T-helper 9 cell (primary cell): ENCODE measurements at regions not wholly inside any gene's neighbourhood (a gene's known extent, or its start where the extent isn't known, plus 50 kb on each side); places are given as distances from the start of the nearest gene placed in this dataset.

Experiments
- DNase-seq: peaks from one replicate; pipeline ENCODE4 v3.0.0-alpha.2; 2020

GRCh38 chr2:8196316-8196715 is 485.5 kb upstream of the ID2 start:
- DNase-seq: no peak

GRCh38 chr2:8197101-8197500 is 484.8 kb upstream of the ID2 start:
- no peak for DNase-seq

- no peak for DNase-seq
These were observed 484.0 kb upstream of the ID2 start for GRCh38 chr2:8197825-8198224.

DNA sequence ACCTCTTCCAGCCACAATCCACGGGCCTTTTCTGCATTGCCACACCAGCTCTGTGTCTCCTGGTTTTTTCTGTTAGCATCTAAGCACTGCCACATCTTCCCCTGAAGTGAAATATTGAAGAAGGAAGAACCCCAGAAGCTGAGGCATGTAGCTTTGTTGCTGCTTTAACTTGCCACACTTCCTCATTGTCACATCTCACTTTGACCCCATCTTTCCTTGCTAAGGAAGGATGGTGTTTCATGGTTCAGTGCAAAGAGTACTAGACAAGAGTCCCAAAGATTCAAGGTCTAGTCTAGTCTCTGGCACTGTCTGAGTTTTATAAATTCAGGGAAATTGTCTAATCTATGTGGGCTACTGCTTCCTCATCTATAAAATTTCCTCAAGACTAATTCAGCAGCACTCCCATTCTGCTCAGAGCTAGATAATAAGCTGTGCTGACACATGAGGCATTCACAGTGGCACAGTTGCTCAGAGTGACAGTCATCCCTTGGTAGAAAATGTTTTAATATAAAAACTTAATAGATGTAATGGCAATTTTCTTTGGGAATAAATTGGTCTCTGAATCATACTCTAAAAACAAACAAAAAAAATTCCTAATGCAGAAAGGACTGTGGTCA is 483.0 kb upstream of the ID2 start:
- DNase-seq: no peak

DNA sequence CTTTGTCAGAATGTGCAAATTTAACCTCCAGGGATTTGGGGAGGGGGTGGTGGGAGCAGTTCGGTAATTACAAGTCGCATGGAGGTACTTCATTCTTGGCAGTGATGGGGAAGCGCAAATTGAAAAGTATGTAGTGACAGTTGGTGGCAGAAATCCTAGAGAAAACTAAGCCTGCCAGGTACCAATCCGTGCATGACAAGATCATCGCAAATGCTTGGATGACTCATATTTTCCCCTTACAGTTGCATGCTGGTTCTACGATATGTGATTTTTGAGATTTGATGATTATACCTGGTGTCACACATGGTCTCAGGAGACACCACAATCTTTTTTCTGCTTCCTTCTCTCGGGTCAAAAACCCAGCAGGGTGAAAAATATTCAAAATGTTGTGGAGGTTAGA is 479.7 kb upstream of the ID2 start:
- DNase-seq: no peak

- DNase-seq: no peak
These were observed 478.5 kb upstream of the ID2 start for GRCh38 chr2:8203364-8203763.

DNA sequence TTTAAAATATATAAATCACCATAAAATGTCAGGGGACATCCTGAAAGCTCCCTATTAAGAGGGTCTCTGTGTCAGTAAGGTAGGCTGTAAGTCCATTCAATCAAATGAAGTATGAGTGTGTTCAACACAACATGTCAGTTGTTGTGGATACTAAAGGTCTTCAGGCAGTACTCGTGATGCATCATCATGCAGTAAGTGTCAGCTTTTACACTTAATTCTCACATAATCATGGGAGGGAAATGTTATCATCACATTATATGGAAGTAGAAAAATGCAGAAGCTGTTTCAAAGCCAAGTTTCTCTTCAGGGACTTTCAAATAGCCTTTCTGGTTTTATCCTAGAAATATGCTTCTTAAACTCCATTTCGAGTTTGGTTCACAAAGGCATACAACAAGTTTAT is 477.1 kb upstream of the ID2 start:
- no peak for DNase-seq

GRCh38 chr2:8209494-8209893 is 472.4 kb upstream of the ID2 start:
- no peak for DNase-seq

DNA sequence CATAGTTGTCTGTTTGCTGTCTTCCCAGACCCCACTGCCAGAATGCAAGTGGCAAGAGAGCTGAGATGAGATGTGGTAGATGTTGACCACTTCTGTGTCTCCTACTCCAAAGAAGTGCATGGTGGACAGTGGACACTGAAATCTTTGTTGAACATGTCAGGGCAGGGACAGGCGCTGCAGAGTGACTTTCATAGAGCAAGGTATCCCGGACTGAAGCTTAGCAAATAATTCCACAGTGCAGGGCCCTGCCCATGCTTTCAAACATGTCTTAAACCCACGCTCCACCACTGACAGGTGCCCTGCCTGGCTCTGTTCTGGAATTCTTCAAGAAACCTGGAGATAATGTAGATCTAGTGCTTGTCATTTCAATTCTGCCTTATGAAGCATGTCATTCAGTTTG is 470.5 kb upstream of the ID2 start:
- DNase-seq: no peak

DNA sequence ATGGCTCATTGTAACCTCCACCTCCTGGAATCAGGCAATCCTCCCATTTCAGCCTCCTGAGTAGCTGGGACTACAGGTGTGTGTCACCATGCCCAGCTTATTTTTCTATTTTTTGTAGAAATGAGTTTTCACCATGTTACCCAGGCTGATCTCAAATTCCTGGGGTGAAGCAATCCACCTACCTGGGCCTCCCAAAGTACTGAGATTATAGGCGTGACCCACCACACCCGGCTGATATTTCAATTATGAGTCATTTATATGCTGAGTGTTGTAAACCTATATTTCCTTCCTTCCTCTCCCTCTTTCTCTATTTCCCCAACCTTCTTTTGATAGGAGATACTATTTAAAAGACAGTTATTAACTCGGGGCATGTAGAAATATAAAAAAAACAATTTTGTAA is 469.6 kb upstream of the ID2 start:
- no peak for DNase-seq

- no peak for DNase-seq
These were observed 467.7 kb upstream of the ID2 start for GRCh38 chr2:8214036-8214615.

DNA sequence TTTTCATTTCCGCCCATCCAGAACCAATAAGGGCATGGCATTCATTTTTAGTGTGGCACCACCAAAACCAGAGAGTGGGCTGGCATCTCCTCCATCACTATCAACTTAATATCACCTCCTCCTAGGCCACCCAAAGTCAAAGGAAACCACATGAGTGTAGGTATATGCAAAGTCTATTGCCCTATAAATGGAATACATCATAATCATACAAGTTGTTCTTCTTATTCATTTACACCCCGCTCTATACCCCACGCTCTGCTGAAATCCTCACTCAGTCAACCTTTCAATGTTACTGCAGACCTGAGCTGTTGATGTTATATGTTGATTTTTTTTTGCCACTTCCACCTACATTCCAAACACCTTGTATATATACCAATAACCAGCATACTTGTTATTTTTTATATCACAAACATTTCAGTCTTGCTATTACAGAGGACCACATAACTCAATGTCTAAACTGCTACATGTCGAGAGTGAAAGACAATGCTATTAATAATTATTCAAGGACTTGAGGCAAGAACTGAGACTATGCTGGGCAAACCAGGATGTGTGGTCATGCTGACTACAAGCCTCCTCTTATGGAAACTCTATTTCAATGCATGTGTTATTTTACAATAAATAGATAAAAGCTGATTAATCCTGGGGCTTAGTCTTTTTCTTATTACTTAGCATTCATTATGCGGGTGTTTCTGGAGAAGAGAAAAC is 466.5 kb upstream of the ID2 start:
- no peak for DNase-seq

DNA sequence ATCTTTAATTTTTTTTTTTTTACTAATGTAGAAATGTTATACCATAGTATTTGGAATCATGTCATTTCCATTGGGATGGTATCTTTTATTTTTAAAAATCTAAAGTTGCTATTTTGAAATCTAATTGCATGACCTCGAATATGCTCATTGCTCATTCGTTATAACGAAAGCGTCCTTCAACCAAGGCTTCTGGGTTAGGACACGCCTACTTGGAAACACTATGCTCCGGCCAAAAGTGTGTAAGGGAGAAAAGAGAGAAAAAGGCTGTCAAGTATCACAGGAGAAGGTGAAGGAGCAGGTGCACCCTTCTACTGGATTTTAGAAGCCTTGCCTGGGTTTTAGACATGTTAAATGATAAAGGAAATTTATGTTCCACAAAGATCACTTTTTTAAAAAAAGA is 465.9 kb upstream of the ID2 start:
- no peak for DNase-seq

- DNase-seq: no peak
These were observed 465.5 kb upstream of the ID2 start for GRCh38 chr2:8216397-8216796.

- DNase-seq: no peak
These were observed 464.3 kb upstream of the ID2 start for GRCh38 chr2:8217468-8218030.

DNA sequence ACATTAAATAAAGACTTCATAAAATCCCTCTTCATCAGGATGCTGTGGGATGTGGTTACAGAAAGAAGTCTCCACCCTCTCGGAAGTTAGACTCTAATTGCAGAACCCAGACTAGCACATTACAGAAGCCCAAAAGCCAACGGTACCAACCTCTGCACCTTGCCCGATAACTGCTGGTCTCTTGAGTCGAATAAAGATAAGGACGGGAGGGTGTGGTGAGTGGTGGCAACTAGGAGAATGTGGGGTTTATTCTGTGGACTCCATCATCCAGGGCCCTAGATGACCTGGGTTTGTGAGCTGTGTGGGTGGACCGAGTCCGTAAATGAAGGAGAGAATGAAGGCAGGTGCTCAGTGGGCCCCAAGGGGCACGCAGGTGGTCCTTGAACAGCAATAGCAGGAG is 462.8 kb upstream of the ID2 start:
- DNase-seq: no peak

GRCh38 chr2:8219631-8220355 is 462.1 kb upstream of the ID2 start:
- DNase-seq: no peak

DNA sequence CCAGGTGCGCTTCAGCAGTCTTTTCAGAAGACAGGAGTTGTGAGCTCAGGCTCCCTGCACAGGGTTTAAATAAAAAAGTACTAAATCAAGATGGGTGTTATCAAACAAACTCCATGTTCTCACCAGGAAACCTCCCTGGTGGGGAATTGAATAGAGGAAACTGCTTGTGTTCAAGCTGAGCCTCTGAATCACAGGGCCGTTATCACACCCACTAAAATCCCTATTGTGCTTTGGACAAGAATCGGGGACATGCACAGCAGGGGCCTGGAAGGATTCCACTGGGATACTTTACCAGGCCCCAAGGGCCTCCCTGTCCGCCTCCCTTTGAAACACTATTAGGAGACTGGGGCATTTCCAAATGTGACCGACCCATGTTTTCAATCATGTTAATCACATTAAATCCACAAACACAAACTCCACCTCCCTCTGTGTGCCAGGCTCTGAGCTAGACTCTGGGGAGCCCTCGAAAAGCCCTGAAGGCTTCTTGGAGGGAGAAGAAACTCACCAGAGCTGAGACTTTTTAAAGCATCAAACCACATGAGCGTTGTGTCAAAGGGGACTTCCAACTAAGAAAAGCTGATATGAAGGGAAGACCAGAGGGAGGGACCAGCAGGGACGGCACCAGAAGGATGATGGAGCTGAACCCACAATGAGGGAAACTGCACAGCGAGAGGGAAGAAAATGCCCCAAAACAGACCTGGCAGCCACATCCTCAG is 458.7 kb upstream of the ID2 start:
- DNase-seq: no peak

DNA sequence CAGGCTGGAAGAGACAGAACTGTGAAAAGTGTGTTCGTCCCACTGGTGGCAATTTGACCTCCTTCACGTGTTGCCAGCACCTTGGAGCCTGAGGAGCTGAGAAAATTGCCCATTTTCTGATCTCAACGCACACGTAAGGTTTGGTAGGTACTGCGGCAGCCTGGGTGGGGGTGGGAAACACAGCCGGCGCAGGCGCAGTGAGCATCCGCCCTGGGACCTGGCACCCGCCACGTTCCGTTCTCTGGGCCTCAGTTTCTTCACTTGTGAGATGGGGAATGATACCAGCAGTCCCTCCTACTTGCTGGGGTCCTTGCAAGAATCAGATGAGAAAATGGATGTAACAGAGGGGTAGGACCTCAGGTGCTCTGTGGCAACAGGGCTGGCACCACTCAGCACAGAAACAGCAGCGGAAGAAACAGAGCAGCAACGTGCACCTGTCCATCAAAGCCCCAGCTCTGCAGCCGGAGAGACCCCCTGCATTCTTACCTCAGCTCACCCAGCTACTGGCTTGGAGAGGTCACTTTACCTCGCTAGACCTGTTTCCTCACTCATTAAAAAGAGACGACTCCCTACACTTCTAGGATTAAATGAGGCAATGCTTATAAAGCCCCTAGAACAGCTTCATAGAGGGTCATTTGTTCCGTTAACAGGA is 458.0 kb upstream of the ID2 start:
- no peak for DNase-seq

DNA sequence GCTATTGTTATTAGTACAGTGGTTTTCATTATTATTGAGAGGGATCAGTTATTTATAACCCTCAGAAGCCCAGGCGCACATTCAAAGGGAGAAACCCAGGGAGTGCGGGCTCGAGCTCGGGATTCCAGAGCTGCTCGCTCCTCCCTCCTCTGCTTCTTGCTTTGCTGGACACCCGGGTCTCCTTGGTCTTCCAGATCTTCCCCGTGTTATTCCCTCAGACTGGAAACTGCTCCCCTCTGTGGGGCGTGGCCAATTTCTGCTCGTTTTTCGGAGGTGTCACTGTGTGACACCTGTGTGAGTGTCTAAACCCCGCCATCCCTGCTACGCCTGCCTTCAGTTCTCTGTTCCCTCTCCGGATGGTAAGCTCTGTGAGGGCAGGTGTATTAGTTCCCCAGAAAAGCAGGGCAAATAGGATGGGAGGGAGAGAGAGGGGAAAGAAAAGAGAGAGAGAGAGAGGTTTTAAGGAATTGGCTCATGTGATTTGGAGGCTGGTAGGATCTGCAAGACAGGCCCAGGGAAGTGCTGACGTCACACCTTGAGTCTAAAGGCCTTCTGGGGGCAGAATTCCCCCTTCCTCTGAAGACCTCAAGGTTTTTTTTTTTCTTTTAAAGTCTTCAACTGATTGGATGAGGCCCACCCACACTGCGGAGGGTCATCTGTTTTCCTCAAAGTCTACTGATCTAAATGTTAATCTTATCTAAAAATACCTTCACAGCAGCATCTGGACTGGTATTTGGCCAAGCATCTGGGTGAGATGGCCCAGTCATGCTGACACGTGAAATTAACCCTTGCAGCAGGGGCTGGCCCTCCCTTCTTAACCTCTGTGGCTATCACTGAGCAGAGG is 457.3 kb upstream of the ID2 start:
- DNase-seq: no peak

DNA sequence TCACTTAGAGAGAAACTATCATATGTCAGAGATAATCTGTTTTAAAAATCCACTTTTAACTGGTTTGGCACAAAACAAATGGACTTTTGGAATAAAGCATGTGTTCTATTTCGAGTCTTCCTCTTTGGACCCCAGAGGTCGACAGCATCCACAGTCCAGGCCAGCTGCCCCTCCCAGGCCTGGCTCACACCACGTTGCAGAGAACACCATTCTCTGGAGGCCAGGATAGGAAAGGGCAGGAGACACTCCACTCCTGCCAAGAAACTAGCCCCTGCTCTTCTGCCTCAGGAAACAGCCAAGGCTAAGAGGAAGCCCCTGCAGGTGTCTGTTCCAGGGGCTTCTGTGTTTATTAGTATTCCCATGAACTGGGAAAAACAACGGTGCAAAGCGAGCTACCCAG is 456.6 kb upstream of the ID2 start:
- no peak for DNase-seq
